ENCODE measurements at regions not wholly inside any gene's neighbourhood (a gene's known extent, or its start where the extent isn't known, plus 50 kb on each side); places are given as distances from the start of the nearest gene placed in this dataset.

GRCh38 chr3:181635141-181635540 lies 76.6 kb upstream of the SOX2 start (continued):
- TF ChIP-seq ZNF114 (CRISPR knock-in tag; IDR thresholded peaks at IDR 0.05) (no peak), ZNF462 (CRISPR knock-in tag; IDR thresholded peaks at IDR 0.05) (no peak)

- 0 out of 2 replicates have a peak, but pooled peaks cover 4% of the 10 kb centered on the region for H3K4me1 ChIP-seq (ENCODE audit: insufficient read depth)
- H3K9me2 ChIP-seq (ENCODE audit: insufficient read depth) = no peaks in the 10 kb centered on the region
- no peak for DNase-seq (ENCODE audit: low spot score)
- peak in 1 of 2 experiments; percentile 56; a peak in 2 of 4 replicates for TF ChIP-seq CTCF (conservative IDR thresholded peaks at IDR 0.05; ENCODE audit: low read depth in 2 of 2)
- TF ChIP-seq EZH2phosphoT487 (IDR thresholded peaks at IDR 0.05; ENCODE audit: unreplicated experiment) = no peak
- no peaks in the 10 kb centered on the region for H3F3A ChIP-seq (replicated peaks; ENCODE audit: low read depth)
- no peaks in the 10 kb centered on the region for H3K36me3 Mint-ChIP-seq (ENCODE audit: low read depth)
- no peaks in the 10 kb centered on the region for H3K27me3 Mint-ChIP-seq (ENCODE audit: insufficient read depth, low read depth, poor library complexity)
- no peak overlapping the region for H3K27ac Mint-ChIP-seq
- no peak overlapping the region for H2AFZ ChIP-seq
- no peak overlapping the region for H3K27ac ChIP-seq (ENCODE audit: low read depth)
- ATAC-seq = no peak
- H3K27me3 ChIP-seq (ENCODE audit: insufficient read depth) = no peaks in the 10 kb centered on the region
- H3K9me3 Mint-ChIP-seq = no peaks in the 10 kb centered on the region
- H3K4me1 Mint-ChIP-seq = no peaks in the 10 kb centered on the region
- no peaks in the 10 kb centered on the region for H3K79me2 ChIP-seq (replicated peaks; ENCODE audit: insufficient read depth)
- no peaks in the 10 kb centered on the region for H3K36me3 ChIP-seq (ENCODE audit: insufficient read depth)
- H3K4me3 Mint-ChIP-seq = no peak overlapping the region
- H3K4me3 ChIP-seq = no peak overlapping the region
- no peaks in the 10 kb centered on the region for H4K20me1 ChIP-seq (replicated peaks; ENCODE audit: insufficient read depth)
- H3K4me2 ChIP-seq = no peak overlapping the region
Observed at GRCh38 chr3:181633556-181633955, 78.2 kb upstream of the SOX2 start.

All from GM23338 (cell line).